ENCODE measurements at regions not wholly inside any gene's neighbourhood (a gene's known extent, or its start where the extent isn't known, plus 50 kb on each side); places are given as distances from the start of the nearest gene placed in this dataset.

- H2AFZ ChIP-seq (ENCODE audit: low read depth, low read length, poor library complexity, severe bottlenecking) = no peak overlapping the region
- H3K36me3 ChIP-seq (ENCODE audit: control insufficient read depth in 1 of 2, insufficient read depth in 2 of 2, low read length in 2 of 2) = no peaks in the 10 kb centered on the region
- intact Hi-C loops (cut with micrococcal nuclease) = no loop called here
- DNase-seq (ENCODE audit: low read depth, low spot score) (no peak), ATAC-seq (no peak)
- no peak overlapping the region for H3K27ac ChIP-seq (ENCODE audit: low read depth, low read length)
- H3K9me2 ChIP-seq (ENCODE audit: insufficient read depth) = no peaks in the 10 kb centered on the region
- H3K9ac ChIP-seq (ENCODE audit: low read length) = no peak overlapping the region
- no peaks in the 10 kb centered on the region for H3K79me2 ChIP-seq (ENCODE audit: insufficient read depth, low read length)
- ChIA-PET POLR2A (no interaction called here), CTCF (no interaction called here), RAD21 (ENCODE audit: low non-redundant PET in 1 of 2, low total read pairs in 2 of 2, uncharacterized antibody in 2 of 2, unreplicated experiment in 2 of 2) (no interaction called here)
- no TSS peak for BruUV-seq (replicated peaks)
- H3K4me3 ChIP-seq (replicated peaks in 1 of 2; ENCODE audit: low read depth in 1 of 2, low read length in 2 of 2) = no peak overlapping the region
- TF ChIP-seq CBX3 (IDR thresholded peaks at IDR 0.05; ENCODE audit: low read depth) (no peak), MAX (IDR thresholded peaks at IDR 0.05) (no peak), FOSL1 (IDR thresholded peaks at IDR 0.05; ENCODE audit: low read depth) (no peak), JUND (IDR thresholded peaks at IDR 0.05) (no peak), SRF (IDR thresholded peaks at IDR 0.05; ENCODE audit: low read depth) (no peak), ZNF274 (IDR thresholded peaks at IDR 0.05; ENCODE audit: low read depth, low read length) (no peak), TCF7L2 (IDR thresholded peaks at IDR 0.05; ENCODE audit: borderline replicate concordance, extremely low read depth, insufficient read depth, insufficient read length) (no peak), ATF3 (IDR thresholded peaks at IDR 0.05) (no peak), SIN3A (IDR thresholded peaks at IDR 0.05; ENCODE audit: low read depth) (no peak), YY1 (IDR thresholded peaks at IDR 0.05; ENCODE audit: extremely low read depth, insufficient replicate concordance, low read depth, low read length) (no peak), POLR2A (IDR thresholded peaks at IDR 0.05; ENCODE audit: borderline replicate concordance, extremely low read depth, insufficient read depth, insufficient read length) (no peak), ZBTB33 (IDR thresholded peaks at IDR 0.05; ENCODE audit: extremely low read depth, insufficient replicate concordance, low read length) (no peak), CEBPB (IDR thresholded peaks at IDR 0.05; ENCODE audit: low read depth) (no peak), SP1 (IDR thresholded peaks at IDR 0.05; ENCODE audit: low read depth) (no peak), EGR1 (IDR thresholded peaks at IDR 0.05; ENCODE audit: low read depth) (no peak), POLR2AphosphoS5 (IDR thresholded peaks at IDR 0.05; ENCODE audit: low read depth, low read length) (no peak), CTCF (IDR thresholded peaks at IDR 0.05 in 2 of 3, conservative IDR thresholded peaks at IDR 0.05 in 1 of 3; ENCODE audit: borderline replicate concordance in 1 of 3, insufficient read depth in 1 of 3, low read depth in 2 of 3, low read length in 2 of 3) (no peak), EZH2phosphoT487 (IDR thresholded peaks at IDR 0.05; ENCODE audit: borderline replicate concordance) (no peak), RAD21 (IDR thresholded peaks at IDR 0.05; ENCODE audit: low read depth) (no peak)
- no peaks in the 10 kb centered on the region for H3K27me3 ChIP-seq (ENCODE audit: insufficient read depth, low read length)
- H3K9me3 ChIP-seq (ENCODE audit: control insufficient read depth in 1 of 2, insufficient read depth in 1 of 2, low read depth in 1 of 2, low read length in 2 of 2) = no peaks in the 10 kb centered on the region
- no peaks in the 10 kb centered on the region for H4K20me1 ChIP-seq (ENCODE audit: insufficient read depth)
- no peaks in the 10 kb centered on the region for H3K4me1 ChIP-seq (ENCODE audit: control insufficient read depth in 1 of 2, insufficient read depth in 2 of 2, low read length in 2 of 2)
- H3K4me2 ChIP-seq (ENCODE audit: low read length) = no peak overlapping the region
Measured at GRCh38 chr9:84103651-84104377, 123.2 kb downstream of the RMI1 start.

All from HCT116 (cell line).